ENCODE measurements at regions not wholly inside any gene's neighbourhood (a gene's known extent, or its start where the extent isn't known, plus 50 kb on each side); places are given as distances from the start of the nearest gene placed in this dataset.

DNA sequence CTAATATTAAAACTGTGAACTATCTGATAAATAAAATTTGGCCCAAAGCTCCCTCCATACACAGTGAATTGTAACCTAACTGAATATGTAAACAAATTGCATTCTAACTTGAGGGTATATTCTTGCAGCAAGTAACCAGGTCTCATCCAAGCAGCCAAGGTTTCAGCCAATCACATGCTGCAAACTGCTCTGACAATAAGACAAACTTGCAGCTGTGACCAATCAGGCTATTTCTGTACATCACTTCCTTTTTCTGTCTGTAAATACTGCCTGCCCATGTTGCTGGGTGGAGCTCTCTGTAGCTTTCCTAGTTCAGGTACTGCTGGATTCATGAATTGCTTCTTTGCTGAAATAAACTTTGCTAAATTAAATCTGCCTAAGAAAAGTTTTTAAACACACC is 499.0 kb downstream of the GALC start:
- H3K9me3 Mint-ChIP-seq, result peaks cover 6% of the 10 kb centered on the region
- no peaks in the 10 kb centered on the region for H3K4me1 Mint-ChIP-seq
- no peaks in the 10 kb centered on the region for H3K36me3 Mint-ChIP-seq
- no peak overlapping the region for H3K4me3 Mint-ChIP-seq
- H3K27ac Mint-ChIP-seq, result no peak overlapping the region
- no peak for ATAC-seq
- no peak for DNase-seq (ENCODE audit: low spot score in 2 of 2)

DNA sequence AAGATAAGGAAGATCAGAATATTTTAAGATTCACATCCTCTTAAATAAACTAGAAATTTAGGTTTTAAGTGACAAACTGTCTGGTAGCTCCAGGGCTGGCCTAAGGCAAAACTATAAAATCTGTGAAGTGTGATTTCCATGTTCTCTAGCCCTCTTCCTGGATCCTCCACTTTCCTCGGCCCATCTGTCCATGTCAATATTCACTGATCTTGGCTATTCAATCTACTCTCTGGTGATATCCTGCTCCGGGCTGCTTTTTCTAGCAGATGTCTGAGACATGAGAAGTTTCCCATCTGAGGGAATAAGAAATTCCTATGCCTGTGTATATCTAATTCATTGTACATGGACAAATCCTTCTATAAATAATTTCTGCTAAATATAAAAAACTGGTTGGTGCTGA is 500.4 kb downstream of the GALC start:
- no peaks in the 10 kb centered on the region for H3K4me1 Mint-ChIP-seq
- no peaks in the 10 kb centered on the region for H3K36me3 Mint-ChIP-seq
- H3K9me3 Mint-ChIP-seq, result peaks cover 6% of the 10 kb centered on the region
- H3K27ac Mint-ChIP-seq, result no peak overlapping the region
- no peak overlapping the region for H3K4me3 Mint-ChIP-seq
- ATAC-seq, result no peak
- DNase-seq (ENCODE audit: low spot score in 2 of 2), result no peak

DNA sequence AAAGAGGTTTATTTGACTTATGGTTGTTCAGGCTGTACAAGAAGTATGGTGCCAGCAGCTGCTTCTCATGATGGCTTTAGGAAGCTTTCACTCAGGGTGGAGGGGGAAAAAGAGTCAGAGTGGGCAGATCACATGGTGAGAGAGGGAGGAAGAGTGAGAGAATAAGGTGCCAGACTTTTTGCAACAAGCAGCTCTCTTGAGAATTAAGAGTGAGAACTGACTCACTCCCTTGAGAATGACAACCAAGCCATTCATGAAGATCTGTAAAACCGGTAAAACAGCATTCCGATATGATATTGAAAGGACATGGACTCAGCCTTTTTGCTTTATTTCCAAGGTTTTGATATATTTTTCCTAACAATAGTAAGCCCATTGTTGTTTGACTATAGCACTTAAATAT is 501.2 kb downstream of the GALC start:
- Mint-ChIP-seq H3K27ac (no peak overlapping the region), H3K4me3 (no peak overlapping the region), H3K36me3 (no peaks in the 10 kb centered on the region), H3K9me3 (peaks cover 4% of the 10 kb centered on the region), H3K4me1 (no peaks in the 10 kb centered on the region)
- ATAC-seq, result no peak
- no peak for DNase-seq (ENCODE audit: low spot score in 2 of 2)

DNA sequence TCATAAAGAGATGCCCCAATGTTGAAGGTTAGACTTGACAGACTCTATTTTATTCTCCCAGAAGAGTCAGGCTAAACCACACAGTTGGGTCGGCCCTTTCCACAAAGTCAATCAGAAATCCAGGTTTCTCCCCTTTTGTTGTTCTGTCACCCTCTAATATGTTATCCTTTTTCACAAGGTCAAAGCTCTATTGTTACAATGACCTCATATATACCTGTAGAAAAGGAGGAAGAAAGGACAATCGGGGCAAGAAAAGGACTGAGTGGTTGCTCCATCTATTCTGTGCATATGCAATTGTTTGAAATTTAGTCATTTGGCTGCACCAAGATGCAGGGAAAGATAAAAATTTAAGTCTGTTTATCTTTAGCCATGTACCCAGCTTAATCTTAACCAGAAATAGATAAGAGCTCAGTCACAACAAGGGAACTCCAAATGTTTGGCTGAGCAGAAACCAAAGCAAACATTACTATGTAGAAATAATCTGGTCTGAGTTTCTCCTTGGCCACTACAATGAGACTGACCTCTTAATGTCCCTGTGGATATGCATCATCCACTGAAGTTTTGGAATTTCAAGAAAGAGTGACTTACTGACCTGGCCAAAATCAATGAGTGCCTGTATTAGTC is 503.7 kb downstream of the GALC start:
- no peak for ATAC-seq

DNA sequence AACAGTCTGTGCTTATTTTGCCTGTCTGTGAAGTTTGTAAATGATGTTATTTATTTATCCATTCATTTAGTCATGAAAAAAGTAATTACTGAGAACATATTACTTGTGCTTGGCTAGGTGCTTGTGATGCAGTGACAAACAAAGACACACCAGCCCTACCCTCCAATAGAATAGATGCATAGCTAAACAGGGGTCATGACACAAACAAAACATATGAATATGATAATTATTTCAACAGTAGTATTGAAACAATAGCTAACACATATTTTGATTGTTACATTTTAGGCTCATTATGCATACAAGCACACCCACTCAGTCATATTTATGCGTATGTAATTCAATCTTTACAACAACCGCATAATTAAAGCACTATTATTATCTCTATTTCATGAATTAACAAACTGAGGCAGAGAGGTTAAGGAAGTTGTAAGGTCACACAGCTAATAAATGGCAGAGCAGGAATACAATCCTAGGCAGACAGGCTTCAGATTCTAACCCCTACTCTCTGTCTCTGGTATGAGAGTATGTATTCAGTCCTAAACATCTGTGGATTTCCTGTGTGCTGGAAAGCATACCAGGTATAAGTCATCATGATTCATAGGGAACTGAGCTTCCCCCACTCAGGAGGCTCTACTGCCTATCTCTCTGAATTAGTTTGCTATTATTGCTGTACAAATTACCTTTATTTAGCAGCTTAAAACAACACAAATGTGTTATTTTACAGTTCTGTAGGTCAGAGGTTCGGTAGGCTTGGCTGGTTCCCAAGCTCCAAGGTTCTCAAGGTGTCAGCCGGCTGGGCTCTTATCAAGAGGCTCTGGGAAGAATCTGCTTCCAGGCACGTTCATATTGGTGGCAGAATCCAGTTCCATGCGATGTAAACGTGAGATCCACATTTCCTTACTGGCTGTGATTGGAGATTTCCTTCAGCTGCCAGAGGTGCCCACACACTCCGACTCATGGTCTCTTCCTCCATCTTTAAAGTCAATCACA is 509.4 kb downstream of the GALC start:
- no peaks in the 10 kb centered on the region for H3K36me3 Mint-ChIP-seq
- H3K4me3 Mint-ChIP-seq, result no peak overlapping the region
- no peak for DNase-seq (ENCODE audit: low spot score in 2 of 2)
- no peak for ATAC-seq
- H3K4me1 Mint-ChIP-seq, result no peaks in the 10 kb centered on the region
- no peak overlapping the region for H3K27ac Mint-ChIP-seq
- peaks cover 12% of the 10 kb centered on the region for H3K9me3 Mint-ChIP-seq

More for the DNA sequence above, 503.7 kb downstream of the GALC start:
- no peak for DNase-seq (ENCODE audit: low spot score in 2 of 2)
- Mint-ChIP-seq H3K9me3 (peaks cover 8% of the 10 kb centered on the region), H3K4me1 (no peaks in the 10 kb centered on the region), H3K36me3 (no peaks in the 10 kb centered on the region), H3K4me3 (no peak overlapping the region), H3K27ac (no peak overlapping the region)

DNA sequence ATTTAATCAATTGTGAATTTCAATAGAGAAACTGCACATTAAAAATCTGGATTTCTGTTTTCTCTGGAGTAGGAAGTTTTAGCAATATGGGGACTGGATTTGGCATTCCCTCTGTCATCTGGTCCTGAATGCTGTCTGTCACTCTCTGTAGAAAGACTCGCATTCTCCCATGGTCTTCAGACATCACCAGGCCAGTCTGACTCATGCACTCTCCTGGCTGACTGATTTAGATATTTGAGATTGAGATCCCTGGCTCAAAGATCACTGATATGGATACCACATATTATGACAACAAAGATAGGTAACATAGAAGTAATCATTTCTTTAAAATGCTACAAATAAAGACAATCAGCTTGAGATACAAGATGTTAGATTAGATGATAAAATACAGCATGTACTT is 524.5 kb downstream of the GALC start:
- H3K36me3 Mint-ChIP-seq, result no peaks in the 10 kb centered on the region
- H3K9me3 Mint-ChIP-seq, result peaks cover 13% of the 10 kb centered on the region
- no peak overlapping the region for H3K27ac Mint-ChIP-seq
- DNase-seq (ENCODE audit: low spot score in 2 of 2), result no peak
- no peak for ATAC-seq
- no peaks in the 10 kb centered on the region for H3K4me1 Mint-ChIP-seq
- no peak overlapping the region for H3K4me3 Mint-ChIP-seq

DNA sequence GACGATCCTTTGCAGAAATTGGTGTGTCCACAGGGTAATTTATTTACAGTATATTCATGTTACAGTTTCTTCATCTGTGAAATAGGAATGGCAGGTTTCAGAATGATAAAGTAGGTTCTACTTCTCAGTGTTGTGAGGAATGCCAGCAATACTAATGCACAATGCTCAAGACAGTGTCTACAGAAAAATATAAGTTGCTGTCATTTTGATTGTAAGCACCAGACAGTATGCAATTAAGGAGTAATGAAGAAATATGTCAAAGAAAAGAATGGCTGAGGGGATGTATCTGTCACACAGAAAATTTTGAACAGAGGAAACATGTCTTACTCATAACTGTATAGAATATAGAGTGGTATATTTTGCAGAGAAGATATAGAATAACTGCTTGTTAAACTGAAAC is 525.4 kb downstream of the GALC start:
- H3K4me1 Mint-ChIP-seq, result no peaks in the 10 kb centered on the region
- no peak overlapping the region for H3K4me3 Mint-ChIP-seq
- no peak for DNase-seq (ENCODE audit: low spot score in 2 of 2)
- no peak overlapping the region for H3K27ac Mint-ChIP-seq
- H3K36me3 Mint-ChIP-seq, result no peaks in the 10 kb centered on the region
- no peak for ATAC-seq
- H3K9me3 Mint-ChIP-seq, result peaks cover 13% of the 10 kb centered on the region

DNA sequence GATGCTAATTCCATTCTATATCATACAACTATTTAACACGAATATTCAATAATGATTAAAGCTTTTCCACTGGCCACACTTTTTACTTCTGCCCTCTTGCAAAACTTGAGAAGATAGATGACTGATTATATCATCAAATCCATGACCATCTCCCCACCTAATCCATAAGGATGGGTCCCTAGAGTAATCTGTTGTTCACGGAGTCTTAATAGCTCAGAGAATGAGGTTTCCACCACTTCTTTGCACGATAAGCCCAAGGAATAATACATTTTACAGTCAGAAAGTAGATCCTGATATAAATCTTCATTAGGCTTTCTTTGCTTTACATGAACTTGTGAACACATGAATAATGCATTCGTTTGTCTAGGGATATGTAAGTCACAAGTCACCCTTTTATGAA is 527.2 kb downstream of the GALC start:
- Mint-ChIP-seq H3K9me3 (peaks cover 7% of the 10 kb centered on the region), H3K4me1 (no peaks in the 10 kb centered on the region)
- no peak for ATAC-seq

DNA sequence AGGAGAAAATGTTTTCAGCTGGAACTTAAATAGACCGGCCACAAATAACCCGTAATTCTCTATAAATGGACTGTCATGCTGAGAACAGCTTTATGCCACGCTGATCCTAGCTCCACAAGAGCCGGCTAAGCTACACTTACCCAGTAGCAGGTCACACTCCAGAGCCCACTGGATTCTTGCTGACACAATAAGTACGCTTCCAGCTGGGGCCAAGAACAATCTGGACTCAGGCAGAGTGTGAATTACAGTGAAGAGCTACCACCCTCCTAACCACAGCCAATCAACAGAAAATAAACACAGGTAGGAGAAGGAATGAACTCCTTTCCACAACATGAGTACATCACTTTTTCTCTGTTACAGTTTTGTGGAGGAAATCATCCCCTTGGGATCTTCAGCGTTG is 531.3 kb downstream of the GALC start:
- H3K36me3 Mint-ChIP-seq, result no peaks in the 10 kb centered on the region
- no peaks in the 10 kb centered on the region for H3K4me1 Mint-ChIP-seq
- peaks cover 7% of the 10 kb centered on the region for H3K9me3 Mint-ChIP-seq
- H3K27ac Mint-ChIP-seq, result no peak overlapping the region
- no peak overlapping the region for H3K4me3 Mint-ChIP-seq
- ATAC-seq (no peak), DNase-seq (ENCODE audit: low spot score in 2 of 2) (no peak)

More for the DNA sequence above, 527.2 kb downstream of the GALC start:
- no peaks in the 10 kb centered on the region for H3K36me3 Mint-ChIP-seq
- no peak overlapping the region for H3K27ac Mint-ChIP-seq
- DNase-seq (ENCODE audit: low spot score in 2 of 2), result no peak
- H3K4me3 Mint-ChIP-seq, result no peak overlapping the region

DNA sequence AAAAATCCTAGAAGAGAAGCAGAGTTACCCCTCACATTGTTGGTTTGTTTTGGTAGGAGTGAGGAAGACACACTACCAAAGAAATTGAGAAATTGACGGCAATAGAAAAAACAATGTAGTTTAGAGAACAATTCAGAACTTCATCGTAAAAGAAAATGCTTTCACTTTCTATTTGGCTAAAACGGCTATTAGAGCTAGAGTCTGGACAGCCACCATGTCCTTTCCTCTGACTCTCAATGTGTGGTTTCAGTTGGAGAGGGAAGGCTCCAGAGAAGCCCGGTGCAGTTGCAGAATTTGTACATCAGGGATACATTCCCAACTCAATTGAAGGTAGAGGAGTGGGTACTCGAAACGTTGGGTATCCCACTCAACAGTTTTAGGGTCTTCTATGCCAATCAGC is 535.3 kb downstream of the GALC start:
- H3K36me3 Mint-ChIP-seq, result no peaks in the 10 kb centered on the region
- ATAC-seq, result no peak
- H3K4me3 Mint-ChIP-seq, result no peak overlapping the region

DNA sequence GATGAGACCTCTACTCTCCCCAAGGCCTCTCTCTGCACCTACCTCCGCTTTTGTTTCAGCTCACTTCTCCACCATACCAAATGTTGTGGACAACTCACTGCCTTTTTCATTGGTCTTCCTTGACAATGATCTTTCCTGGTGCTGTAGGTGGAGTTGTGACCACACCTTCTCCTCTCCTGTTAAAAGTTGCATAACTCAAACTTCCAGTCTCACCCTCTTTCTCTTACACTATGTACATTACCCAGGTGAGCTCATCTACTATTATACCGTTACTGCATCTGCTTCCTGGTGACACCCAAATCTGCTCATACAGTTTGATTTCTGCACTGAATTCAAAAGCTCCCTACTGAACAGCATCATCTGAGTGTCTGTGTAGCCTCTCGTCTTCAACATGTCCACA is 542.8 kb downstream of the GALC start:
- no peak for ATAC-seq
- Mint-ChIP-seq H3K4me1 (no peaks in the 10 kb centered on the region), H3K4me3 (no peak overlapping the region), H3K36me3 (no peaks in the 10 kb centered on the region), H3K9me3 (no peaks in the 10 kb centered on the region), H3K27ac (no peak overlapping the region)
- DNase-seq (ENCODE audit: low spot score in 2 of 2), result no peak

More for the DNA sequence above, 535.3 kb downstream of the GALC start:
- Mint-ChIP-seq H3K4me1 (no peaks in the 10 kb centered on the region), H3K27ac (no peak overlapping the region), H3K9me3 (peaks cover 4% of the 10 kb centered on the region)
- DNase-seq (ENCODE audit: low spot score in 2 of 2), result no peak

DNA sequence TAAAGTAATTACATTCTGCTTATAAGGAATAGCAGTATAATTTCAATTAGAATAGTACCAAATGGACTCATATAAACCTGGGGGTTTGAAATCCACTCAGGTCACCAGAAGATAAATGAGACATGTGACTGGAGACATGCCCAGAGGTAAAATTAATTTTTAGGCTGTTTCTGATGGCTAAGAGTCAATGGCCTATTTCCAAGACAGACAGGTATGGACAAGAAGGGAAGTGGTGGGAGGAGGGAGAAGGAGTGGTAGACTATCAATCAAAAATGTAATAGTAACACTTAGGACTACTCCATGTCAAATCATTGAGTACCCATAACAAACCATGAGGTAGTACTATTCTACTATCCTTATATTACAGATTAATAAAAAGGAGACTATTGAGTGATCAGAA is 544.0 kb downstream of the GALC start:
- DNase-seq (ENCODE audit: low spot score in 2 of 2) (no peak), ATAC-seq (no peak)
- H3K9me3 Mint-ChIP-seq, result peaks cover 2% of the 10 kb centered on the region
- no peaks in the 10 kb centered on the region for H3K36me3 Mint-ChIP-seq
- H3K27ac Mint-ChIP-seq, result no peak overlapping the region
- H3K4me1 Mint-ChIP-seq, result no peaks in the 10 kb centered on the region
- no peak overlapping the region for H3K4me3 Mint-ChIP-seq

DNA sequence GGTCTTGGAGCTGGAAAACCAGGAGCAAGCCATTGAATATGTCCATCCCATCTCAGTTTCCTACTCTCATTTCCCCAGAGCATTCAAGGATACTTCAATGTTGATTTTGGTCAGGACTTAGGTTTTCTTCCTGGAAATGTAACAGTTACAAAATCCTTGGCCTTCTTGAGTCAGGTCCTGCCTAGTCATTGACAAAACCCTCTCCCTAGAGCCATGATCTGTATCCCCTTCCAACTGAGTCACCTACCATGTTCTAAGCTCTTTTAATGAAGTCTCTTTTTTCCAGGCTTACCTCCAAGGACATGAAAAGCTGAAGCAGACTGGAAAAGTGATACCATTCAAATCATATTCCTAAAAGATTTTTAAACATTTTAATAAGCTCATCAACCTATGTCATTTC is 549.2 kb downstream of the GALC start:
- ATAC-seq, result no peak
- H3K4me1 Mint-ChIP-seq, result no peaks in the 10 kb centered on the region
- H3K36me3 Mint-ChIP-seq, result no peaks in the 10 kb centered on the region
- peaks cover 12% of the 10 kb centered on the region for H3K9me3 Mint-ChIP-seq
- DNase-seq (ENCODE audit: low spot score in 2 of 2), result no peak
- H3K4me3 Mint-ChIP-seq, result no peak overlapping the region
- H3K27ac Mint-ChIP-seq, result no peak overlapping the region

DNA sequence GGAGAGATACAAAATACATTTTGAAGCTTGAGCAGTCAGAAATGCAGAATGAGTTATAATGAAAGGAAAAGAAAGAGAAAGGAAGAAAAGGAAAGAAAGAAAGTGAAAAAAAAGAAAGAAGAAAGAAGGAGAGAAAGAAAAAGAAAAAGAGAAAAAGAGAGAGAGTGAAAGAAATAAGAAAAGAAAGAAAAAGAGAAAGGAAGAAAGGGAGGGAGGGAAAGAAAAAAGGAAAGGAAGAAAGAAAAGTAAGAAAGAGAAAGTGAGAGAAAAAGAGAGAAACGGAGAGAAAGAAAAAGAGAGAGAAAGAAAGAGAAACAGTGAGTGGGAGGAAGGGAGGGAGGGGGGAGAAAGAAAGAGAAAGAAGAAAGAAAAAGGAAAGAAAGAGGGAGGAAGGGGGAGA is 549.9 kb downstream of the GALC start:
- no peak for ATAC-seq
- H3K4me1 Mint-ChIP-seq, result no peaks in the 10 kb centered on the region
- no peaks in the 10 kb centered on the region for H3K36me3 Mint-ChIP-seq

DNA sequence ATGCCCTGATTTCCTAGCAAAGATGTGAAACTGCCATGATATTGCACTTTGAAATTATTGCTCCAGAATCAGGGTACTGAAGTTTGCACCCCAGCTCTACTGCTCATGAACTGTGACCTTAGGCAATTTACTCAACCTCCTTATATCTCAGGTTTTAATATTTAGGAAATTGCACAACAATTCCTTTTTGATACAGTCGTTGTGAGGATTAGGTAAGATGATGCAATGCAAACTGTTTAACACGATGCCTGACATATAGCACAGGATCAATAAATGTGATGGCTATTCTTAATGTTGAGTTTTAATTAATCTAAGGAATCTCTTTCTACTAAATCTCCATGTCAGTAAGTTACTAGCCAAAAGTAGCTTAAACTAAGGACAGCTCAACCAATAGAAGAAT is 555.8 kb downstream of the GALC start:
- H3K36me3 Mint-ChIP-seq, result no peaks in the 10 kb centered on the region
- no peak overlapping the region for H3K4me3 Mint-ChIP-seq
- H3K9me3 Mint-ChIP-seq, result peaks cover 3% of the 10 kb centered on the region
- H3K4me1 Mint-ChIP-seq, result no peaks in the 10 kb centered on the region
- no peak overlapping the region for H3K27ac Mint-ChIP-seq
- ATAC-seq (no peak), DNase-seq (ENCODE audit: low spot score in 2 of 2) (no peak)

More for the DNA sequence above, 549.9 kb downstream of the GALC start:
- no peak for DNase-seq (ENCODE audit: low spot score in 2 of 2)
- H3K27ac Mint-ChIP-seq, result no peak overlapping the region
- H3K9me3 Mint-ChIP-seq, result peaks cover 15% of the 10 kb centered on the region
- no peak overlapping the region for H3K4me3 Mint-ChIP-seq

DNA sequence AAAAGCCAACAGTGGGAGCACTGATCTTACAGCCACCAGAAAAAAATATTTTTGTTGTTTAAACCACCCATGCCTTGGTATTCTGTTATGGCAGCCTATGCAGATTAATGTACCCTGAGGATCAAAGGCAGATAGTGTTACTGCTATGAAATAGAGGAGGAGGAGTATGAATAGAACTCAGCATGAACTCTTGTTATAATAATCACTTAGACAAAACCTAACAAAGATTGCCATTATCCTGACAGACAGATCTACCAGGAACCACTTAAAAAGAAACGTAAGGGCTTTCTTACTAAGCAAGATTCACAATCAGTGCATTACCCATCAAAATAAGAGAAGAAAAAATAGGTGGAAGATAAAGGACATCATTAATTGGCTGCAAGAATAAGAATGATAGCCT is 558.3 kb downstream of the GALC start:
- H3K9me3 Mint-ChIP-seq, result peaks cover 5% of the 10 kb centered on the region
- no peak overlapping the region for H3K4me3 Mint-ChIP-seq
- H3K4me1 Mint-ChIP-seq, result no peaks in the 10 kb centered on the region
- ATAC-seq (no peak), DNase-seq (ENCODE audit: low spot score in 2 of 2) (no peak)
- no peak overlapping the region for H3K27ac Mint-ChIP-seq
- H3K36me3 Mint-ChIP-seq, result no peaks in the 10 kb centered on the region
